NCI-H446 (cell line): ENCODE measurements at regions not wholly inside any gene's neighbourhood (a gene's known extent, or its start where the extent isn't known, plus 50 kb on each side); places are given as distances from the start of the nearest gene placed in this dataset.

Experiments used
- DNase-seq, 2 experiments: peaks; one replicate each; lab custom pipeline; 2025; lab: John Stamatoyannopoulos, UW

GRCh38 chr11:98549571-98549970, 471.2 kb upstream of the CNTN5 start:
- DNase-seq = no peak

- DNase-seq = no peak
Measured at GRCh38 chr11:98559961-98560360, 460.8 kb upstream of the CNTN5 start.

- DNase-seq = no peak
Measured at GRCh38 chr11:98561252-98561651, 459.5 kb upstream of the CNTN5 start.

GRCh38 chr11:98561877-98562395, 458.8 kb upstream of the CNTN5 start:
- no peak for DNase-seq

- no peak for DNase-seq
Measured at GRCh38 chr11:98564233-98564632, 456.5 kb upstream of the CNTN5 start.

- DNase-seq = no peak
Measured at GRCh38 chr11:98564881-98565280, 455.9 kb upstream of the CNTN5 start.

- no peak for DNase-seq
Measured at GRCh38 chr11:98565311-98565710, 455.4 kb upstream of the CNTN5 start.

GRCh38 chr11:98566978-98567377, 453.8 kb upstream of the CNTN5 start:
- no peak for DNase-seq

- DNase-seq = peak; percentile 20 to 77
Measured at GRCh38 chr11:98568013-98568412, 452.7 kb upstream of the CNTN5 start.

- no peak for DNase-seq
Measured at GRCh38 chr11:98572941-98573340, 447.8 kb upstream of the CNTN5 start.

- no peak for DNase-seq
Measured at GRCh38 chr11:98587884-98588283, 432.9 kb upstream of the CNTN5 start.

- DNase-seq = no peak
Measured at GRCh38 chr11:98589967-98590366, 430.8 kb upstream of the CNTN5 start.

GRCh38 chr11:98600103-98600502, 420.6 kb upstream of the CNTN5 start:
- DNase-seq = no peak

- peak; percentile 34 to 61 for DNase-seq
Measured at GRCh38 chr11:98600786-98601773, 419.7 kb upstream of the CNTN5 start.

- DNase-seq = peak; percentile 14 to 63
Measured at GRCh38 chr11:98616098-98616655, 404.6 kb upstream of the CNTN5 start.

GRCh38 chr11:98621767-98622166, 399.0 kb upstream of the CNTN5 start:
- DNase-seq = no peak

- no peak for DNase-seq
Measured at GRCh38 chr11:98625526-98625925, 395.2 kb upstream of the CNTN5 start.

GRCh38 chr11:98630736-98631135, 390.0 kb upstream of the CNTN5 start:
- no peak for DNase-seq

GRCh38 chr11:98657711-98658110, 363.0 kb upstream of the CNTN5 start:
- DNase-seq = no peak

- DNase-seq = no peak
Measured at GRCh38 chr11:98659431-98659830, 361.3 kb upstream of the CNTN5 start.

- DNase-seq = no peak
Measured at GRCh38 chr11:98674390-98674789, 346.4 kb upstream of the CNTN5 start.

GRCh38 chr11:98679673-98680072, 341.1 kb upstream of the CNTN5 start:
- DNase-seq = no peak

GRCh38 chr11:98701541-98701940, 319.2 kb upstream of the CNTN5 start:
- DNase-seq = no peak
